ENCODE measurements at regions not wholly inside any gene's neighbourhood (a gene's known extent, or its start where the extent isn't known, plus 50 kb on each side); places are given as distances from the start of the nearest gene placed in this dataset.
"Not testable (repeated sequence)": the region's sequence is repeated elsewhere in the genome, so short reads cannot be mapped to it uniquely, and the experiment has no call there.

GRCh38 chr2:34308140-34308539 lies 709.0 kb upstream of the FAM98A start:
- no peak for DNase-seq (ENCODE audit: low spot score)

GRCh38 chr2:34307636-34308035 lies 708.5 kb upstream of the FAM98A start:
- no peak for DNase-seq (ENCODE audit: low spot score)

DNA sequence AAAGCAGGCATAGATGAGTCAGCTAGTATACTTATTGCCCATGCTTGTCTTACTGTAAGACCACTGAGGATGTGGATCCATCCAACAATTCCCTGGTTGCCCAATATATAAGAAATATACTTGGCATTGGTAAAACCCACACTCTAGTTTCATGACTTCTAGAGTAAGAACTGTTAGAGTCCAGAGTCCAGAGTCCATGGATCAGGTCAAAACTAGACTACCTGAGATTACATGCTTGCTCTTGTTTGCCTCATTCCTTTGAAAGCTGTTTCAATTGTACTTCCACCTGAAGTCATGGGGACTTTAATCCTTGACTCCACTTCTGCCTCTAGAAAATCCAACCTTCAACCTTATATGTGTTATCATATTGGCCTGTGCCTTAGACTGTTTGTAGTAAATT lies 707.6 kb upstream of the FAM98A start:
- DNase-seq (ENCODE audit: low spot score): no peak

GRCh38 chr2:34305587-34305986 lies 706.5 kb upstream of the FAM98A start:
- DNase-seq (ENCODE audit: low spot score): no peak

- DNase-seq (ENCODE audit: low spot score): no peak
Measured at GRCh38 chr2:34294961-34295360, 695.9 kb upstream of the FAM98A start.

DNA sequence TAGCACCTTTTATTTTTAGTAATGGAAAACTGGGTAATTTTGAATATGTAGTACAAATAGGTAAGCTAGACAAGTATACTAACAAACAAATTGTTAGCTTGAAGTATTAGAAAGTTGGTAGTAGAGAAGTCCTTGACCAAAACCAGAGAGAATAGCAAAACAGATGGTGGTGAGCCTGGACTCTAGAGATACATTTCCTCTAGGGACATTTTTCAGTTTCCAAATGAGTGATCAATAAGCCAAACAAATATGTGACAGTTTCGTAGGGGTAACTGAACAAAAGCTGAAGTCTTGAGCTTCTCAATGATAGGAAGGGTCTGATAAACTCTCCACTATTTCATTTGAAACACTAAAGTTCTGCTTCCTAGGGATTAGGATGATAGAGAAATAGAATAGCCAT lies 692.0 kb upstream of the FAM98A start:
- no peak for DNase-seq (ENCODE audit: low spot score)

DNA sequence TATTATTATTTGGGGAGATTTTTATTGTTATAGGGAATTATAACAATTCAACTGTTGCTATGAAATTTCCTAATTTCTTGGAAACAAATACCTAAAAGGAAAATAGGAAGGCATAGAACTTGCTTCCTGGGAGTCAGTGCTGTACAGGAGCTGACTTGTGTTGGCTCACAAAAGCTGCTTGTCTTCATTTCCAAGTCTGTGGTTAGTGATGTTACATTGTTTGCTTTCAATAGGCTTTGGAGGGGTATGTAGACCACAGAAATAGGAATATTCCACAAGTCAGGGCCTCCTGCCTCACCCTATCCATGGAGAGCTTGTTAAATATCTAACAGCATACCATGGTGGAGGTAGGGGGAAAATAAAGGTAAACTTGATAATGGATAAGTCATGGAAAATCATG lies 688.9 kb upstream of the FAM98A start:
- DNase-seq (ENCODE audit: low spot score): no peak

DNA sequence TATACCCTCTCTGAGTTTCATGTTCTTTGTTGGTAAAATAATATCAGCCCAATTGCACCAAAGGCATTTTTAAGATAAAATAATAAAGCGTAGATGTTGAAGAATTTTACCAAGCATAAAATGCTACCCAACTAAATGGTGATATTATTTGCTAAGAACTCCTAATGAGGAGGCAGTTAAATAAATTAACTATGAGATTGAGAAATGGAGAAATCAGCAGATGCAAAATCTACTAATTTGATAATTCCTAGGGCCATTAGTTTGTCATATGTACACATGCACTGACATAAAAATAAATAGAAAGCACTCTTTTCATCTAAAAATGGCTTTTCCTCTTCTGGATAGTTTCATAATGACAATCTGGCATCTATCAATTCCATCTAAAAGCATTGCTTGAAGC lies 681.5 kb upstream of the FAM98A start:
- DNase-seq (ENCODE audit: low spot score): no peak

- no peak for DNase-seq (ENCODE audit: low spot score)
Measured at GRCh38 chr2:34266908-34267697, 668.0 kb upstream of the FAM98A start.

- DNase-seq (ENCODE audit: low spot score): no peak
Measured at GRCh38 chr2:34261701-34262100, 662.6 kb upstream of the FAM98A start.

DNA sequence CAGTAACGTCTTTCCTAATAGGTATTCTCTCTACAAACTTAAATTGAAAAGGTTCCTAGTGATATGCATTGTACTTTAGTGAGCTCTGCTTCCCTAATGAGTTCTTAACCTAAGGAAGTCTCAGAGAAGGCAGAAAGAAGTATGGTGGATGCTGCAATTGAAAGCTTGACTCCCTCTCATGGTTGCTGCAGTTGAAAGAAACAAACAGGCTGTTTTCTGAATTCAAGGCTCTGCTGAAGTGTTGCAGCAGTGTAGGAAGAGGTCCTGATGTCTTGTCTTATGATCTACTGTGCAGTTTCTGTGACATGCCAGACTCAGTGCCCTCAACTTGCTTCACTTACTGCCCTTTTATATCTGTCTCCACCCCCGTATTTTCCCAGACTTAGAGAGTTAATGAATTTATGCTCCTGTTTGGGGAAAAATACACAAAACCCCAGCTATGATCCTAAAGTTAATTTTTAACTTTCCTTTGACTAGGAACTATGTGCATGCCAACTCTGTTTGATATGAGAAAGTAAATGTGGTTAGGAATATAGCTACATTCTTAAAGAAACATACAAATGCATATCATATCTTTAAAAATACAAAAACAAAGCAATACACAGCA lies 655.3 kb upstream of the FAM98A start:
- DNase-seq (ENCODE audit: low spot score): no peak

- no peak for DNase-seq (ENCODE audit: low spot score)
Measured at GRCh38 chr2:34252111-34252510, 653.0 kb upstream of the FAM98A start.

- DNase-seq (ENCODE audit: low spot score): no peak
Measured at GRCh38 chr2:34251578-34251977, 652.5 kb upstream of the FAM98A start.

- no peak for DNase-seq (ENCODE audit: low spot score)
Measured at GRCh38 chr2:34244195-34244594, 645.1 kb upstream of the FAM98A start.

GRCh38 chr2:34242763-34243123 lies 643.6 kb upstream of the FAM98A start:
- DNase-seq (ENCODE audit: low spot score): peak; percentile 7

DNA sequence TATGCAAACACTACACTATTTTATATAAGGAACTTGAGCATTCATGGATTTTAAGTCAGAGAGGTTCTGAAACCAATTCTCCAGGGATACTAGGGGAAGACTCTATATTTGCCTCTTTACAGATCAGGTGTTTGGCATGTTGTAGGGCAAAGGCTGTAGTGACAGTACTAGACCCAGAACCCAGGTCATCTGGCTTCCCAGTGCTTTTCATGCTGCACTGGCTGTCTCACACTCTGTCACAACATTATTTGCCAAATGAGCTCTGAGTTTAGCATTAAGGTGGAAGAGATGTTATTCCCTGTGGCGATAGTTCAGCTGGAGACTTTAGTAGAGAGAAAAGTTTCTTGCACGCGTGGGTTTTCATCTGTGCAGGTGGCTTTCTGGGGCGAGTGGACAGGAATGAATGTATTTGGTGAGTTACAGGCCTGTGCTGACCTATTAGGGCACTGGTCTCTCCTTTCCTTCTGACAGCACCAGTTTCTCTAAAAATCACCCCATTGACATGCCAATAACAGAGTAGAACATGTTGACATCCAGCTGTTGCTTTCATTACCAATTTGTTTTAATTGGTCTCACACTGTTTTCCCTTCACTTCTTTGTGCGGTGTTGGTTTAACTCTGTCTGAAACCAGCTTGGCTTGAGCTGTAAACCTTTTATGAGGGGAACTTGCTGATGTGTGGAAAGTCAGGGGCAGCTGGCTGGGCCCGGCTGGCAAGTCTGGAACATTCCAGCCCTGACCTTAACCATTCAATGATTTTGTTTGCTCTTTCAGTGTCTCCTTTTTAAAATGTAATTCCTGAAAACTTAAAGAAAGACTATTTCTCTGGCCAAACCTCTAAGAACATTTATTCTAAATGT lies 643.0 kb upstream of the FAM98A start:
- no peak for DNase-seq (ENCODE audit: low spot score)

- no peak for DNase-seq (ENCODE audit: low spot score)
Measured at GRCh38 chr2:34239511-34239910, 640.4 kb upstream of the FAM98A start.

GRCh38 chr2:34234823-34235222 lies 635.7 kb upstream of the FAM98A start:
- DNase-seq (ENCODE audit: low spot score): no peak

DNA sequence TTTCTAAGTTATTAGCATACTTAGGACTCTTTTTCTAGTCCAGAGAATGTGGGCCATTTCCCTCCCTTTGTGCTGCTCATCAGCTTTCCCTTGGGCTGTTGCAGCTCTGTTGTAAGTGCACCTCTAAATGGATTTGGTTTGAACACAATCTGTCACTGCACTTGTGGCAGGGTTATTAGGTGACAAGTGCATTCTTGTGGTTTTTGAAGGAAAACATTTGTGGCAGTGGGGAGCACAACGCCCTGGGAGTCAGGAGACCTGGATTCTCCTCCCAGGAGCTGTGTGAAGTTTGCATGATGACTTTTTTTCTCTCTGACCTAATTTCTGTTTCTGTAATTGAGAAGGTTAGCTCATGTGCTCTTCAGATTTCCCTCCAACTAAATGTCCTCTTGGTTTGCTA lies 630.9 kb upstream of the FAM98A start:
- DNase-seq (ENCODE audit: low spot score): no peak

DNA sequence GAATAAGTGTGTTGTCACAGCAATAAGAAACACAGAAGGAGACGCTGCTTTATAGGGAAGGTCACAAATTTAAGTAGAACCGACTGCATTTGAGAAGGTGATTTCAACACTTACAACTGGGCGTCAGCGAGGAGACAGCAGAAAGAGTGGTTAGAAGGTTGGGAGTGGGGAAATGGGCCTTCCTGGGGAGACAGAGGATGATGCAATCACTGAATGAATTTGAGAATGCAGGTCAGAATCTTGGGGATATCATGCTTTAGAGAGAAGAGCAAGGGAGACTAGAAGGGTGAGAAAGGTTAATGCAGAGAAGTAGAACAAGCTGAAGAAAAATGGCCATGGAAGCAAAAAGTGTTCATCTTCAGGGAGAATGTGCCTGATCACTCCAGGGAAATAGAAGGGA lies 616.1 kb upstream of the FAM98A start:
- DNase-seq (ENCODE audit: low spot score): no peak

DNA sequence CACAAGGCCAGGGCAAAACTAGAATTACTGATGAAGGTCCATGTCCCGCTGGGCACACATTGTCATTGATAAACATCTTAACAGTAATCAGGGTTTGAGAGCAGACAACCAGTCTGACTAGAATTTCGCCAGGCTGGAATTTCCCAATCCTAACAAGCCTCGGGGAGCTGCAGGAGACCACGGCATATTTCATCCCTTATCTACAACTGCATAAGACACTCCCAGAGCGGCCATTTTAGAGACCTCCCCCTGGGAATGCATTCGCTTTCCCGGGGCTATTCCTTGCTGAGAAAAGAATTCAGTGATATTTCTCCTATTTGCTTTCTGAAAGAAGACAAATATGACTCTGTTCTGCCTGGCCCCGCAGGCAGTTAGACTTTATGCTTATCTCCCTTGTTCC lies 611.3 kb upstream of the FAM98A start:
- not testable (repeated sequence) for DNase-seq (ENCODE audit: low spot score)

GRCh38 chr2:34204560-34204959 lies 605.5 kb upstream of the FAM98A start:
- no peak for DNase-seq (ENCODE audit: low spot score)

GRCh38 chr2:34201099-34201498 lies 602.0 kb upstream of the FAM98A start:
- DNase-seq (ENCODE audit: low spot score): no peak
